ENCODE measurements at regions not wholly inside any gene's neighbourhood (a gene's known extent, or its start where the extent isn't known, plus 50 kb on each side); places are given as distances from the start of the nearest gene placed in this dataset.

GRCh38 chr21:17964199-17964598, 145.0 kb upstream of the C21orf91 start (continued):
- TF ChIP-seq ZNF280D (CRISPR knock-in tag; IDR thresholded peaks at IDR 0.05) (no peak), CREB1 (IDR thresholded peaks at IDR 0.05) (no peak), CREB1 (CRISPR knock-in tag; IDR thresholded peaks at IDR 0.05) (no peak), HHEX (CRISPR knock-in tag; IDR thresholded peaks at IDR 0.05) (no peak), ADNP (CRISPR knock-in tag; IDR thresholded peaks at IDR 0.05) (no peak), ZNF570 (CRISPR knock-in tag; IDR thresholded peaks at IDR 0.05; ENCODE audit: borderline replicate concordance) (no peak), KLF9 (CRISPR knock-in tag; IDR thresholded peaks at IDR 0.05; ENCODE audit: low read depth) (no peak), MTF1 (CRISPR knock-in tag; IDR thresholded peaks at IDR 0.05) (no peak)

GRCh38 chr21:17950591-17950990, 131.4 kb upstream of the C21orf91 start:
- CTCF ChIA-PET (ENCODE audit: low intra/inter-chr PET ratio, low total read pairs), result no interaction called here
- Histone ChIP-seq H3K9ac (ENCODE audit: insufficient read depth, low read depth, low read length) (no peak overlapping the region), H4K20me1 (ENCODE audit: insufficient read depth, low read length) (no peaks in the 10 kb centered on the region), H3K27me3 (ENCODE audit: control insufficient read depth in 1 of 2, insufficient read depth in 2 of 2, low read length in 2 of 2) (no peaks in the 10 kb centered on the region), H3K4me2 (ENCODE audit: low read depth, low read length) (no peak overlapping the region), H3K4me3 (replicated peaks in 1 of 3; ENCODE audit: insufficient read depth in 1 of 3, low read depth in 2 of 3, low read length in 3 of 3) (no peak overlapping the region), H3K9me3 (ENCODE audit: low read length) (no peaks in the 10 kb centered on the region), H3K79me2 (ENCODE audit: insufficient read depth, low read length) (no peaks in the 10 kb centered on the region), H3K36me3 (replicated peaks in 1 of 2; ENCODE audit: control insufficient read depth in 1 of 2, insufficient read depth in 2 of 2, low read length in 2 of 2) (no peaks in the 10 kb centered on the region), H2AFZ (ENCODE audit: low read length) (no peak overlapping the region), H3K27ac (ENCODE audit: extremely low read length, insufficient read depth, low read length) (no peak overlapping the region), H3K4me1 (ENCODE audit: insufficient read depth, low read length) (no peaks in the 10 kb centered on the region)
- WGBS (ENCODE audit: low lambda C conversion rate), result 24% methylated on average over 2 of the region's 2 CpGs
- ATAC-seq (no peak), FAIRE-seq (no peak), DNase-seq (ENCODE audit: low spot score) (no peak)
- no TSS peak for BruUV-seq (replicated peaks)
- in situ Hi-C loops (cut with HindIII; ENCODE audit: extremely low pct_ligation_motif_present, low pct_unique_long_range_greater_than_20kb) (no loop called here), intact Hi-C loops (cut with micrococcal nuclease; ENCODE audit: unreplicated experiment) (no loop called here)
- POLR2A ChIA-PET, result no interaction called here
- TF ChIP-seq ZNF878 (CRISPR knock-in tag; IDR thresholded peaks at IDR 0.05) (no peak), ZNF589 (CRISPR knock-in tag; conservative IDR thresholded peaks at IDR 0.05) (no peak), SRSF4 (IDR thresholded peaks at IDR 0.05; ENCODE audit: low read depth, low read length, poor library complexity, severe bottlenecking) (no peak), ZNF292 (CRISPR knock-in tag; IDR thresholded peaks at IDR 0.05; ENCODE audit: borderline replicate concordance, low read depth) (no peak), ZNF317 (CRISPR knock-in tag; IDR thresholded peaks at IDR 0.05) (no peak), POLR2AphosphoS2 (IDR thresholded peaks at IDR 0.05; ENCODE audit: low read depth, low read length) (no peak), TP53 (CRISPR knock-in tag; conservative IDR thresholded peaks at IDR 0.05) (no peak), SMYD3 (CRISPR knock-in tag; IDR thresholded peaks at IDR 0.05) (no peak)

Measured in HepG2 (cell line).